Small intestine (tissue), 7 donors: ENCODE measurements at regions not wholly inside any gene's neighbourhood (a gene's known extent, or its start where the extent isn't known, plus 50 kb on each side); places are given as distances from the start of the nearest gene placed in this dataset.
A peak's percentile ranks its signal among the peaks of the same experiment; 100 is the strongest.

Source experiments
- DNase-seq, 2 donors: peaks; one replicate each; pipeline versions ENCODE4 v3.0.0 to v3.0.0-alpha.2; 2013
- FAIRE-seq: peaks from 2 replicates; lab custom pipeline; 2012; peaks lifted over from hg19 to GRCh38; lab: Jason Lieb, UNC
- H3K27ac ChIP-seq, 3 donors: one replicate each; pipeline ENCODE4 v1.5.1; 2013; ENCODE audit warnings: low read length in 2 of 3, mild to moderate bottlenecking in 2 of 3, control low read depth in 1 of 3, inconsistent platforms in 1 of 3, low read depth in 1 of 3, moderate library complexity in 1 of 3
- H3K27me3 ChIP-seq, 3 donors: one replicate each; pipeline ENCODE4 v1.6.1; 2013; ENCODE audit warnings: low read length in 3 of 3, inconsistent platforms in 1 of 3; ENCODE audit not compliant: control insufficient read depth in 3 of 3, insufficient read depth in 3 of 3
- H3K36me3 ChIP-seq, 3 donors: one replicate each; pipeline ENCODE4 v1.6.1; 2013; ENCODE audit warnings: low read length in 3 of 3, inconsistent platforms in 1 of 3, low read depth in 1 of 3, mild to moderate bottlenecking in 1 of 3, moderate library complexity in 1 of 3; ENCODE audit not compliant: control insufficient read depth in 3 of 3, insufficient read depth in 2 of 3
- H3K4me1 ChIP-seq, 3 donors: one replicate each; pipeline ENCODE4 v1.6.1; 2013; ENCODE audit warnings: low read length in 2 of 3, inconsistent platforms in 1 of 3, low read depth in 1 of 3, mild to moderate bottlenecking in 1 of 3, moderate library complexity in 1 of 3; ENCODE audit not compliant: control insufficient read depth in 3 of 3, insufficient read depth in 2 of 3
- H3K4me3 ChIP-seq, 3 donors: one replicate each; pipeline ENCODE4 v1.5.1; 2013; ENCODE audit warnings: low read length in 3 of 3, control low read depth in 1 of 3, inconsistent platforms in 1 of 3, low read depth in 1 of 3, mild to moderate bottlenecking in 1 of 3, moderate library complexity in 1 of 3
- H3K9me3 ChIP-seq, 2 donors: one replicate each; pipeline ENCODE4 v1.6.1; 2013; ENCODE audit warnings: low read depth in 1 of 2, low read length in 1 of 2; ENCODE audit not compliant: control insufficient read depth in 2 of 2, insufficient read depth in 1 of 2
- whole genome bisulfite sequencing, 3 donors: extraction: QIAGEN DNeasy Blood & Tissue Kit; methylation state at CpG; one replicate each; pipeline ENCODE4 v1.1.7; 2013; 5-methylcytosine and 5-hydroxymethylcytosine counted together
- donor health status: healthy with polysubstance abuse.
- donor health status: control.
- donor health status: control.
- donor health status: Bipolar disorder and iron deficiency.
- donor health status: healthy.

GRCh38 chr7:82678259-82678658, 234.7 kb upstream of the CACNA2D1 start:
- H3K27ac ChIP-seq = no peak overlapping the region
- no peaks in the 10 kb centered on the region for H3K36me3 ChIP-seq
- WGBS, 3 donors = 36 to 56% (median 50%) methylated on average over 6 of the region's 6 CpGs
- no peak for DNase-seq
- no peak overlapping the region for H3K4me3 ChIP-seq
- no peak for FAIRE-seq
- H3K4me1 ChIP-seq = no peaks in the 10 kb centered on the region
- no peaks in the 10 kb centered on the region for H3K9me3 ChIP-seq
- H3K27me3 ChIP-seq = peaks cover 0 to 6% (median 0%) of the 10 kb centered on the region in 3 donors

GRCh38 chr7:82677493-82677892, 233.9 kb upstream of the CACNA2D1 start:
- Histone ChIP-seq H3K36me3 (no peaks in the 10 kb centered on the region), H3K4me1 (no peaks in the 10 kb centered on the region), H3K9me3 (no peaks in the 10 kb centered on the region), H3K27ac (no peak overlapping the region), H3K27me3 (peaks cover 0 to 6% (median 0%) of the 10 kb centered on the region in 3 donors), H3K4me3 (no peak overlapping the region)
- FAIRE-seq = no peak
- peak in 1 of 2 donors; percentile 33 for DNase-seq
- WGBS, 3 donors = 47 to 86% (median 54%) methylated on average over 2 of the region's 2 CpGs

- no peaks in the 10 kb centered on the region for H3K36me3 ChIP-seq
- WGBS, 3 donors = 45 to 51% (median 50%) methylated on average over 5 of the region's 5 CpGs
- H3K27ac ChIP-seq = peak overlapping the region in 1 of 3 donors; percentile 36
- DNase-seq (no peak), FAIRE-seq (no peak)
- peaks cover 0 to 6% (median 0%) of the 10 kb centered on the region in 3 donors for H3K27me3 ChIP-seq
- H3K4me3 ChIP-seq = no peak overlapping the region
- H3K9me3 ChIP-seq = no peaks in the 10 kb centered on the region
- H3K4me1 ChIP-seq = no peaks in the 10 kb centered on the region
Observed at GRCh38 chr7:82676777-82677463, 233.3 kb upstream of the CACNA2D1 start.

- H3K9me3 ChIP-seq = no peaks in the 10 kb centered on the region
- 79 to 85% (median 82%) methylated on average over 2 of the region's 2 CpGs for WGBS, 3 donors
- peaks cover 0 to 6% (median 0%) of the 10 kb centered on the region in 3 donors for H3K27me3 ChIP-seq
- FAIRE-seq = no peak
- H3K36me3 ChIP-seq = no peaks in the 10 kb centered on the region
- no peaks in the 10 kb centered on the region for H3K4me1 ChIP-seq
- H3K27ac ChIP-seq = no peak overlapping the region
- no peak for DNase-seq
- H3K4me3 ChIP-seq = no peak overlapping the region
Observed at GRCh38 chr7:82675396-82675795, 231.8 kb upstream of the CACNA2D1 start.

- Histone ChIP-seq H3K4me3 (no peak overlapping the region), H3K27ac (no peak overlapping the region), H3K4me1 (no peaks in the 10 kb centered on the region), H3K27me3 (peaks cover 0 to 6% (median 0%) of the 10 kb centered on the region in 3 donors), H3K36me3 (no peaks in the 10 kb centered on the region), H3K9me3 (no peaks in the 10 kb centered on the region)
- 70 to 88% (median 79%) methylated on average over 1 of the region's 1 CpG for WGBS, 3 donors
- no peak for DNase-seq
- no peak for FAIRE-seq
Observed at GRCh38 chr7:82674268-82674667, 230.7 kb upstream of the CACNA2D1 start.

- Histone ChIP-seq H3K27me3 (peaks cover 0 to 6% (median 0%) of the 10 kb centered on the region in 3 donors), H3K27ac (no peak overlapping the region), H3K9me3 (no peaks in the 10 kb centered on the region), H3K4me1 (no peaks in the 10 kb centered on the region), H3K36me3 (no peaks in the 10 kb centered on the region), H3K4me3 (no peak overlapping the region)
- 87 to 95% (median 94%) methylated on average over 2 of the region's 2 CpGs for WGBS, 3 donors
- FAIRE-seq (no peak), DNase-seq (no peak)
Observed at GRCh38 chr7:82672078-82672477, 228.5 kb upstream of the CACNA2D1 start.

- 93 to 100% (median 97%) methylated on average over 1 of the region's 1 CpG for WGBS, 3 donors
- no peaks in the 10 kb centered on the region for H3K4me1 ChIP-seq
- FAIRE-seq = no peak
Observed at GRCh38 chr7:82669141-82669540, 225.6 kb upstream of the CACNA2D1 start.

GRCh38 chr7:82668676-82669075, 225.1 kb upstream of the CACNA2D1 start:
- 61 to 68% (median 63%) methylated on average over 2 of the region's 2 CpGs for WGBS, 3 donors
- peaks cover 0 to under 1% (median 0%) of the 10 kb centered on the region in 3 donors for H3K27me3 ChIP-seq
- DNase-seq (no peak), FAIRE-seq (no peak)
- no peaks in the 10 kb centered on the region for H3K36me3 ChIP-seq
- H3K4me3 ChIP-seq = no peak overlapping the region
- H3K4me1 ChIP-seq = no peaks in the 10 kb centered on the region
- no peak overlapping the region for H3K27ac ChIP-seq
- no peaks in the 10 kb centered on the region for H3K9me3 ChIP-seq

More at GRCh38 chr7:82669141-82669540, 225.6 kb upstream of the CACNA2D1 start:
- H3K27me3 ChIP-seq = peaks cover 0 to 5% (median 0%) of the 10 kb centered on the region in 3 donors
- no peaks in the 10 kb centered on the region for H3K36me3 ChIP-seq
- DNase-seq = no peak
- no peaks in the 10 kb centered on the region for H3K9me3 ChIP-seq
- no peak overlapping the region for H3K4me3 ChIP-seq
- H3K27ac ChIP-seq = no peak overlapping the region
